Spleen (tissue), 11 donors: ENCODE measurements at regions not wholly inside any gene's neighbourhood (a gene's known extent, or its start where the extent isn't known, plus 50 kb on each side); places are given as distances from the start of the nearest gene placed in this dataset.

Experiments used
- DNase-seq: peaks from one replicate; pipeline ENCODE4 v3.0.0-alpha.2; 2020
- H3K27ac ChIP-seq, 8 donors: fragments of 200-600 bp; sonication (generic) in 7 of 8; 1 replicate in 4 of 8; 2 replicates in 4 of 8; pipeline versions ENCODE4 v1.5.0 to v1.8.0; 2016 to 2021; ENCODE audit warnings: inconsistent platforms in 4 of 8, mild to moderate bottlenecking in 4 of 8, moderate library complexity in 1 of 8
- H3K27me3 ChIP-seq, 7 donors: fragments of 200-600 bp; sonication (generic) in 6 of 7; replicated peaks in 1 of 7; 1 replicate in 4 of 7; 2 replicates in 3 of 7; pipeline versions ENCODE4 v1.5.0 to v1.8.0; 2016 to 2021; ENCODE audit warnings: inconsistent platforms in 3 of 7, mild to moderate bottlenecking in 1 of 7
- H3K36me3 ChIP-seq, 6 donors: fragments of 200-600 bp; sonication (generic) in 5 of 6; 1 replicate in 4 of 6; 2 replicates in 2 of 6; pipeline versions ENCODE4 v1.5.0 to v1.8.0; 2016 to 2021; ENCODE audit warnings: inconsistent platforms in 2 of 6
- H3K4me1 ChIP-seq, 6 donors: fragments of 200-600 bp; sonication (generic) in 5 of 6; 1 replicate in 3 of 6; 2 replicates in 3 of 6; pipeline versions ENCODE4 v1.5.0 to v1.8.0; 2016 to 2021; ENCODE audit warnings: inconsistent platforms in 3 of 6
- H3K4me3 ChIP-seq, 8 donors: fragments of 200-600 bp; sonication (generic) in 7 of 8; 1 replicate in 4 of 8; 2 replicates in 4 of 8; pipeline versions ENCODE4 v1.5.0 to v1.8.0; 2016 to 2021; ENCODE audit warnings: inconsistent platforms in 4 of 8, mild to moderate bottlenecking in 4 of 8, moderate library complexity in 2 of 8
- H3K9me3 ChIP-seq, 8 donors: fragments of 200-600 bp; sonication (generic) in 7 of 8; 1 replicate in 4 of 8; 2 replicates in 4 of 8; pipeline versions ENCODE4 v1.5.0 to v1.8.0; 2016 to 2021; ENCODE audit warnings: inconsistent platforms in 4 of 8
- CTCF ChIP-seq, 11 experiments: fragments of 200-600 bp in 7 of 11; fragments of 450-650 bp in 4 of 11; sonication (generic) in 4 of 11; IDR thresholded peaks in 8 of 11; conservative IDR thresholded peaks in 3 of 11; 1 replicate in 7 of 11; 2 replicates in 4 of 11; pipeline versions ENCODE4 v1.4.0 to v1.8.0; 2016 to 2021; ENCODE audit warnings: antibody characterized with exemption in 11 of 11, inconsistent platforms in 4 of 11, mild to moderate bottlenecking in 1 of 11
- POLR2A ChIP-seq, 3 donors: fragments of 450-650 bp; IDR thresholded peaks; one replicate each; pipeline ENCODE4 v1.5.1; 2017; ENCODE audit warnings: antibody characterized with exemption in 3 of 3, mild to moderate bottlenecking in 1 of 3
- POLR2AphosphoS5 ChIP-seq, 3 donors: sonication (generic); formaldehyde crosslinking; IDR thresholded peaks; one replicate each; pipeline ENCODE4 v1.5.1; 2017; ENCODE audit warnings: antibody characterized with exemption in 3 of 3
- WGBS, 5 donors: extraction: QIAGEN DNeasy Blood & Tissue Kit in 3 of 5; methylation state at CpG; one replicate each; pipeline versions ENCODE4 v1.1.5 to v1.1.7; 2013 to 2018; 5-methylcytosine and 5-hydroxymethylcytosine counted together
- intact Hi-C: fragments of 100-400 bp; cut with DNase I; formaldehyde crosslinking; loops from one replicate; pipeline ENCODE4 v1.15.0; 2023; ENCODE audit warnings: low total_unique reads
- donor health status: healthy with polysubstance abuse.
- donor health status: DM: no; HTN: no; CAD: no; lungs with moderate emphysema.
- donor health status: DM: no; HTN: no; CAD: no.
- donor health status: Bipolar disorder and iron deficiency.
- donor health status: healthy.
- donor health status: DM: no; HTN: no; CAD: no.
- donor health status: DM: yes; HTN: yes; CAD: no.

GRCh38 chr3:176296066-176296597 lies 901.1 kb downstream of the TBL1XR1 start:
- 65 to 100% (median 89%) methylated on average over 1 of the region's 1 CpG for WGBS, 5 donors
- Histone ChIP-seq H3K9me3 (peaks cover 0 to 13% (median 2%) of the 10 kb centered on the region in 8 donors), H3K27ac (no peak overlapping the region), H3K36me3 (no peaks in the 10 kb centered on the region), H3K4me3 (no peak overlapping the region), H3K4me1 (no peaks in the 10 kb centered on the region), H3K27me3 (no peaks in the 10 kb centered on the region)
- TF ChIP-seq POLR2A (IDR thresholded peaks at IDR 0.05) (no peak), CTCF (IDR thresholded peaks at IDR 0.05 in 8 of 11, conservative IDR thresholded peaks at IDR 0.05 in 3 of 11) (no peak), POLR2AphosphoS5 (IDR thresholded peaks at IDR 0.05) (no peak)
- intact Hi-C loops: no loop called here
- no peak for DNase-seq

- H3K36me3 ChIP-seq: no peaks in the 10 kb centered on the region
- WGBS, 5 donors: 43 to 80% (median 75%) methylated on average over 2 of the region's 2 CpGs
- no peaks in the 10 kb centered on the region for H3K27me3 ChIP-seq
- intact Hi-C loops: no loop called here
- no peak overlapping the region for H3K27ac ChIP-seq
- H3K4me1 ChIP-seq: no peaks in the 10 kb centered on the region
- DNase-seq: no peak
- H3K9me3 ChIP-seq: peaks cover 0 to 13% (median 2%) of the 10 kb centered on the region in 8 donors
- TF ChIP-seq CTCF (IDR thresholded peaks at IDR 0.05 in 8 of 11, conservative IDR thresholded peaks at IDR 0.05 in 3 of 11) (no peak), POLR2AphosphoS5 (IDR thresholded peaks at IDR 0.05) (no peak), POLR2A (IDR thresholded peaks at IDR 0.05) (no peak)
- no peak overlapping the region for H3K4me3 ChIP-seq
These were observed 904.0 kb downstream of the TBL1XR1 start for GRCh38 chr3:176293276-176293675.

GRCh38 chr3:176286476-176287085 lies 910.7 kb downstream of the TBL1XR1 start:
- WGBS, 5 donors: 60 to 76% (median 71%) methylated on average over 3 of the region's 3 CpGs
- intact Hi-C loops: no loop called here
- Histone ChIP-seq H3K9me3 (peaks cover 0 to 5% (median 0%) of the 10 kb centered on the region in 8 donors), H3K36me3 (no peaks in the 10 kb centered on the region), H3K27ac (no peak overlapping the region), H3K4me1 (no peaks in the 10 kb centered on the region), H3K27me3 (no peaks in the 10 kb centered on the region), H3K4me3 (no peak overlapping the region)
- no peak for DNase-seq
- TF ChIP-seq CTCF (IDR thresholded peaks at IDR 0.05 in 8 of 11, conservative IDR thresholded peaks at IDR 0.05 in 3 of 11) (no peak), POLR2A (IDR thresholded peaks at IDR 0.05) (no peak), POLR2AphosphoS5 (IDR thresholded peaks at IDR 0.05) (no peak)

GRCh38 chr3:176275538-176275937 lies 921.7 kb downstream of the TBL1XR1 start:
- TF ChIP-seq POLR2A (IDR thresholded peaks at IDR 0.05) (no peak), POLR2AphosphoS5 (IDR thresholded peaks at IDR 0.05) (no peak), CTCF (IDR thresholded peaks at IDR 0.05 in 8 of 11, conservative IDR thresholded peaks at IDR 0.05 in 3 of 11) (no peak)
- H3K27ac ChIP-seq: no peak overlapping the region
- intact Hi-C loops: no loop called here
- no peaks in the 10 kb centered on the region for H3K27me3 ChIP-seq
- H3K9me3 ChIP-seq: peaks cover 0 to 5% (median 2%) of the 10 kb centered on the region in 8 donors
- no peak overlapping the region for H3K4me3 ChIP-seq
- DNase-seq: no peak
- WGBS, 5 donors: 86 to 98% (median 88%) methylated on average over 3 of the region's 3 CpGs
- no peaks in the 10 kb centered on the region for H3K4me1 ChIP-seq
- no peaks in the 10 kb centered on the region for H3K36me3 ChIP-seq
